GM21390 (cell line): ENCODE measurements at regions not wholly inside any gene's neighbourhood (a gene's known extent, or its start where the extent isn't known, plus 50 kb on each side); places are given as distances from the start of the nearest gene placed in this dataset.
"Not testable (repeated sequence)": the region's sequence is repeated elsewhere in the genome, so short reads cannot be mapped to it uniquely, and the experiment has no call there.

Source experiments
- ATAC-seq: cut with Tn5 transposase; IDR thresholded peaks from one replicate; pipeline ENCODE4 v1.9.1; 2021; ENCODE audit not compliant: unreplicated experiment

- ATAC-seq, result no peak
Measured at GRCh38 chr12:28689398-28690175, 459.5 kb upstream of the FAR2 start.

GRCh38 chr12:28693565-28694219 lies 455.4 kb upstream of the FAR2 start:
- no peak for ATAC-seq

DNA sequence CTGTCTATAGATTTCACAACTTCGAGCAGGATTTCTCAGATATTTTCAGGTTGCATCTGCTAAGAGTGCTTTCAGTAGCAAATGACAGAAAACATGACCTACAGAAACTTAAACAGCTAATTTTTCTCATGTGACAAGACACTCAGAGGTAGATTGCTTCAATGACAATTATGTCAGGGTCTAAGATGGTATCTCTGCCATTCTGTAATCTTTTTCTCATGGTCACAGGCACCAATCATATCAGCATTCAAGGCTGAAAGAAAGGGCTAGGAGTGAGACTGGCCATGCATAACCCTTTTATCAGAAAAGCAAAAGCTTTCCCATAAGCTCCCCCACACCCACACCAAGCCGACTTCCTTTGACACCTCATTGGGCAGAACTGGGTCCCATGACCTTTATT lies 450.5 kb upstream of the FAR2 start:
- ATAC-seq, result no peak

GRCh38 chr12:28699029-28699428 lies 450.0 kb upstream of the FAR2 start:
- no peak for ATAC-seq

DNA sequence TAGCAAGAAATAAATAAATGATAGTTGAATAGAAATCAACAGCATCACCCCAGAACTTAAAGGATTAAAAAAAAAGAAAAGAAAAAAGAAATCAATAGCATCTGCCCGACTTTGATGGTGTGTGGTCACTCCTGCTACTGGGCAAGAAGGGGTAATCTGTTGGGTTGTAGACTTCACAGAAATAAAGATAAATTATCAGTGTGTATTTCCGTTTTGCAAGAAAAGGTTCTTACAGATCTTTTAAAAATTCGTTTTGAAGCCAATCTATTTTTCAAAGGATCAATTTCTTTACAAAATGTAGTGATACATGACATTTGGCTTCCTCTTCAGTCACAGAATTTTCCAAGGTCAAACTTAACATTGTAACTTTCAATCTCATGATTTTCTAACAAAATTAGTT lies 448.9 kb upstream of the FAR2 start:
- ATAC-seq, result no peak

DNA sequence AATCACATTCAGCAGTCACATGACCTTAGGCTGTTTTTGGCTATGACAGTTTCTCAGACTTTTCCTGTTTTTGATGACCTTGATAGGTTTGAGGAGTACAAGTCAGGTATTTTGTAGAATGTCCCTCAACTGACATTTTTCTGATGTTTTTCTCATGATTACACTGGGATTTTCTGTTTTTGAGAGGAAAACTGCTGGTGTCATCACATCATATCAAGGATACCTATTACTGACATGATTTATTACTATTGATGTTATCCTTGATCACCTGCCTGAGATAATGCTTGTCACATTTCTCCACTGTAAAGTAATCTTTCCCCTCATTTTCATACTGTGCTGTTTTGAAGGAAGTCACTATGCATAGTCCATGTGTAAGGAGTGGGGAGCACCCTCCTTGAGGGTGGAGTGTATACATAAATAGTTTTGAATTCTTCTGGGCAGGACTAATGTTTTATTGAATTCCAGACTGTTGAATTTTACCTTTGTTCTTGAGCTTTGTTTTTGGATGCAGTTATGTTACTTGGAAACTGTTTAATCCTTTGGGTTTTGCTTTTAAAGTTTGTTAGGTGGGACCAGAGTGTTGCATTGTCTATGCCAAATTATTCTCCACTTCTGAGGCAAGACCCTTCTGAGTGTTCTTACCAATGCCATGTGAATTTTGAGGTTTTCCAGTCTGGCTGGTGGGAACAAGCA lies 444.5 kb upstream of the FAR2 start:
- ATAC-seq, result no peak

DNA sequence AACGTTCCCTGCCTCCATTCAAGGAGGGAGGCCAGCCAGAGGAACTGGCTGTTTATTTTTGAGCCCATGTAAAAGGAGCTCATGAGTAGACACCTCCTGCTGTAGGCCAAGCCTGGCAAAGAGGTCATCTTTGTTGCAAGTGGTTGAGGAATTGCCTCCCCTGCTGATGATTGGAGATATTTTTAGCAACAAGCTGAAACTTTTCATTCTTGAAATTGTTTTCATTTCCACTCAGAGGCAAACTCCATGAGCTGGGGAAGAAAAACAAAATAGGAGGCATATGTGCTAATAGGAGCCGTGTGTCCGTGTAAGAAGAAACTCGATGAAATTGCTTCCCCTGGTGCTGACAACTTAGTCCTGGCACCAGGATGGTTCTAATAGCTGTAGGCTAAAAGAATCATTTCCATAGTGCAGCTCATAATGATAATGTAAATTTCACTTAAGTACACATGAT lies 440.1 kb upstream of the FAR2 start:
- no peak for ATAC-seq

DNA sequence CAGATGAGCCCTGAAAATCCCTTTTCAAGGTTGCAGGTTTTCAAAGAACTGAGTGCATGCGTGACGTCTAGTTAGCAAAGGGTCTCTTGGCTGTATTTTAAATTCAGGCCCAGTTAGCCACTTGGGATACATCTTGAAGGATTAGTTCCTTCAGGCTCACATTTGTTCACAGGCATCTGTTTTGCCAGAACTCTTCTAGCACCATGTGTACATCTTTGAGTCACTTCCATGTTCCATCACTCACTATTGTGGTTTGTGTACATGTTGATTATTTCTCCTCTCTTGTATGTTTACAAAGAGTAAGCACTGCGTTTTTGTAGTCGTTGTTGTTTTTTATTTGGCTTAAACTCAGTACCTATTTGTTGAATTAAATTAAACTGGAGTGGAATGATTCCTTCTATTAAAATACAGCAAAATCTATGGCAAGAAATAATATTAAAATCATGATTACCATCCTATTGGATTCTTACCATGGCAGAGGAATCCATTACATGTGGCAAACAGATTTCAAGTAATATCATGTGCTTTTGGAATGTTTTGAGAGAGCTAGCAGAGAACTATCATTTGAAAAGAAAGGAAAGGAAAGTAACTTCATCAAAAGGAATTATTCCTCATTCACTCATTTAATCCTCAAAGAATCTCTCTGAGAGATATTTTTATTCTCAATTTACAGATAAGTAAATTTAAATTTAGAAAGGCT lies 438.9 kb upstream of the FAR2 start:
- ATAC-seq, result no peak

DNA sequence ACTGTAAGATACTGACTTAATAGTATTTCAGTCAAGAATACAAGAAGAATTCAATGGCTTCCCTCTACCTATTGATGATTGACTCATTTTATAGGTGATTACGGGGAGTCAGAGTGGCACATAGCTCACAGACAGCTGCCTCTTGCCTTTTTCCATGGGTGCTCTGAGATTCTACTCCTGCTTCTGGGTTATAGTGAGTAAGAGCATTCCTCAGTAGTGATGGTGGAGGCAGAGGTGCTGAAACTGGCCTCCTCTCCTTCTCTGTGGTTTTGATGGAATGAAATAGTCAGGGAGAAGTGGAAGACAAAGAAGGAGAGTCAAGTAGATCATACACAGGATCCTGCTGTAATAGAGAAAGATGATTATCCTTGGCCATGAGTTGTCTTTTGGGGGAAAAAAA lies 438.2 kb upstream of the FAR2 start:
- ATAC-seq, result no peak

- ATAC-seq, result no peak
Measured at GRCh38 chr12:28711421-28711820, 437.7 kb upstream of the FAR2 start.

GRCh38 chr12:28742791-28743190 lies 406.3 kb upstream of the FAR2 start:
- no peak for ATAC-seq

DNA sequence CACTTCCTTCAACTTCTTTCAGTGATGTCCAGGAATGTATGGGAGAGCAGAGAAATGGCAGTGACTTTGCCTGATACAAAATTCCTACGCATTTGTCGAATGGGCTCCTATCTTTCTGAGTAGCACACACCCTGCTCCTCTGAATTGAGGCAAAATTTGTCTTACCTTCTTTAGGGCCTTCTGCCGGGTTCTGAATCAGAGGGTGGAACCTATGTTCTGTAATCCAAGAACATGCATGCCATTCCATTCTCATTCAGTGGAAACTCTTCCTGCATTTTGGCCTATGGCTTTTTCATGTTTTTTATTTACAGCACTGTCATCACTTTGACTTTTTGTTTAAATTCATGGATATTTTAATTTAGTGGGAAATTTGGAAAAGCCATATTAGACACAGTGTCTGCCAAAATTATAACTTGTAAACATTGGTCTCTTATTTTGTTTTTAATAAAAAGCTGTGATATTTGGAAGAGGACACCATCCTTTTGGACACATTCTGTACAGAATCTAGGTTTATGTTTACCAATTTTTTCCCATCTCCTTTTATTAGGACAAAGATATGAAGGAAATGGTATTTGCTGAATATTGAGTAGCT lies 402.2 kb upstream of the FAR2 start:
- ATAC-seq, result no peak

GRCh38 chr12:28750946-28751685 lies 398.0 kb upstream of the FAR2 start:
- ATAC-seq, result no peak

- ATAC-seq, result no peak
Measured at GRCh38 chr12:28755027-28755426, 394.1 kb upstream of the FAR2 start.

DNA sequence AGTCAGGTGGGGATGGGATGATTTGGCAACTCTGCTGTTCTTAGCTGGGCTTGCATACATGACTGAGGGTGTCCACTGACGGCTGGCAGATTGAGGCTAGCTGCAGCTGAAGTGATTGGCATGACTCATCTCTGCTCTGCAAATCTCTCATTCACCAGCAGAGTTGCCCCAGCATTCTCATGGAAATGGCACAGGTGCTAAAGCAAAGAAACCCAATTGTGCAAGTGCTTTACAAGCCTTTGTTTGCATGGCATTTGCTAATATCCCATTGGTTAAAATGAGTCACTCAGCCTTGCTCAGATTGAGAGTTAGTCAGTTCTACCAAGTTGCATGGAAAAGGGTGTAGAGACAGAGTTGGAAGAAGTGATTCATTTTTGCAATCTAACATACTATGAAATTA lies 389.7 kb upstream of the FAR2 start:
- ATAC-seq, result no peak

DNA sequence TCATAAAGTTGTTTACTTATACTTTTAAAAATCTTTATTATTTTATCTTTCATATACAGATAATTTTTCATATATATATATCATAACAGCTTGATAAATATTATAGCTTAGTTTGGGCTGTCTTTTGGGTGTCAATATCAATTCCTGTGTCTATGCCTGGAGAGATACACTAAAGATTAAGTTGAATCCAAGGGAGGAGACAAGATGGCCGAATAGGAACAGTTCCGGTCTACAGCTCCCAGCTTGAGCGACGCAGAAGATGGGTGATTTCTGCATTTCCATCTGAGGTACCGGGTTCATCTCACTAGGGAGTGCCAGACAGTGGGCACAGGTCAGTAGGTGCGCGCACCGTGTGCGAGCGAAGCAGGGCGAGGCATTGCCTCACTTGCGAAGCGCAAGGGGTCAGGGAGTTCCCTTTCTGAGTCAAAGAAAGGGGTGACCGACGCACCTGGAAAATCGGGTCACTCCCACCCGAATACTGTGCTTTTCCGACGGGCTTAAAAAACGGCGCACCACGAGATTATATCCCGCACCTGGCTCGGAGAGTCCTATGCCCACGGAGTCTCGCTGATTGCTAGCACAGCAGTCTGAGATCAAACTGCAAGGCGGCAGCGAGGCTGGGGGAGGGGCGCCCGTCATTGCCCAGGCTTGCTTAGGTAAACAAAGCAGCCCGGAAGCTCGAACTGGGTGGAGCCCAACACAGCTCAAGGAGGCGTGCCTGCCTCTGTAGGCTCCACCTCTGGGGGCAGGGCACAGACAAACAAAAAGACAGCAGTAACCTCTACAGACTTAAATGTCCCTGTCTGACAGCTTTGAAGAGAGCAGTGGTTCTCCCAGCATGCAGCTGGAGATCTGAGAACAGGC lies 388.8 kb upstream of the FAR2 start:
- ATAC-seq, result not testable (repeated sequence)

DNA sequence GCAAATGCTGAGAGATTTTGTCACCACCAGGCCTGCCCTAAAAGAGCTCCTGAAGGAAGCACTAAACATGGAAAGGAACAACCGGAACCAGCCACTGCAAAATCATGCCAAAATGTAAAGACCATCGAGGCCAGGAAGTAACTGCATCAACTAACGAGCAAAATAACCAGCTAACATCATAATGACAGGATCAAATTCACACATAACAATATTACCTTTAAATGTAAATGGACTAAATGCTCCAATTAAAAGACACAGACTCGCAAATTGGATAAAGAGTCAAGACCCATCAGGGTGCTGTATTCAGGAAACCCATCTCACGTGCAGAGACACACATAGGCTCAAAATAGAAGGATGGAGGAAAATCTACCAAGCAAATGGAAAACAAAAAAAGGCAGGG lies 387.2 kb upstream of the FAR2 start:
- ATAC-seq, result not testable (repeated sequence)

DNA sequence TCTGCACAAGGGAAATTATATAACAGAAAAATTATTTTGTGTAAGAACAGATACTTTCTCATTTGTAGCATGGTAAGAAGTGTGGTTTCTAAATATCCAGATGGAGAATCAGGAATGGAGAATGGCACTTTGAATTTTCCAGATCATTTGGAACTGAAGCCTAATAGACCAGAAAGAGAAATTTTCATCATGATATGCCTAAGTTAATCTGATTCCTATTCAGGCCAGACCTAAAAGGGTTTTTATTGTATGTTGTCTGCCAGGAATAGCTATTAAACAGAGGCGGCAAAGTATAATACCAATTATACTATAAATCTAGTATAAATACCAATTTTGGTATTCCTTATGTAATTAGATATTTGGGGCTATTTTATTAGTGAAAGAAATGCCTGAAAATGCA lies 382.7 kb upstream of the FAR2 start:
- ATAC-seq, result no peak

GRCh38 chr12:28767836-28768348 lies 381.2 kb upstream of the FAR2 start:
- no peak for ATAC-seq
